ENCODE measurements at regions not wholly inside any gene's neighbourhood (a gene's known extent, or its start where the extent isn't known, plus 50 kb on each side); places are given as distances from the start of the nearest gene placed in this dataset.

DNA sequence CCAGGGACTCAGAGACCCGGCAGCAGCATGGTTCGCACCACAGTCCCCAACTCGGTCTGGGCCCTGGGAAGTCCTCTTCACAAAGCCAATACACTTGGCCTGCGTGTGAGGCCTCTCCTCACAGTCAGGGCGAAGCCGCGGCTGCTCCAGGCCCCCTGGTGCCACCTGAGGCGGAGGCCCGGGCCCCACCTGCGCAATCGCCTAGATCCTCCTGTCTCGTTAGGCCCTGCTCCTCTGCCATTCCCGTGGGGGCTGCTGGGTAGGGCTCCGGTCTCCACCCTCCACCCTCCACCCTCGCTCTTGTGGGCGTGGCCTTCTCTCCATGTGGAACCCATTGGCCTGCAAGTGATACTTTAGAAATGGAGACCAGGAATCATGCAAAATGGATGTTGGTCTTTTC, 553.3 kb downstream of the INHBA start:
- ATAC-seq (ENCODE audit: insufficient read depth, low FRiP score) (no peak), DNase-seq (no peak)
- Histone ChIP-seq H3K27me3 (ENCODE audit: control insufficient read depth in 3 of 3, insufficient read depth in 3 of 3, low read length in 2 of 3) (peaks cover 0 to 2% (median 0%) of the 10 kb centered on the region in 3 donors), H3K36me3 (ENCODE audit: control insufficient read depth in 4 of 4, insufficient read depth in 4 of 4, low read length in 4 of 4) (no peaks in the 10 kb centered on the region), H3K4me3 (no peak overlapping the region), H3K9me3 (ENCODE audit: control insufficient read depth in 4 of 4, insufficient read depth in 3 of 4, low read length in 3 of 4) (no peaks in the 10 kb centered on the region), H3K27ac (ENCODE audit: low read depth in 1 of 2, low read length in 1 of 2) (no peak overlapping the region), H3K9ac (ENCODE audit: insufficient read depth in 1 of 2, low read length in 2 of 2) (no peak overlapping the region), H3K4me1 (ENCODE audit: control insufficient read depth in 5 of 5, insufficient read depth in 5 of 5, low read length in 5 of 5) (no peaks in the 10 kb centered on the region)
- TF ChIP-seq, protein P1, sequence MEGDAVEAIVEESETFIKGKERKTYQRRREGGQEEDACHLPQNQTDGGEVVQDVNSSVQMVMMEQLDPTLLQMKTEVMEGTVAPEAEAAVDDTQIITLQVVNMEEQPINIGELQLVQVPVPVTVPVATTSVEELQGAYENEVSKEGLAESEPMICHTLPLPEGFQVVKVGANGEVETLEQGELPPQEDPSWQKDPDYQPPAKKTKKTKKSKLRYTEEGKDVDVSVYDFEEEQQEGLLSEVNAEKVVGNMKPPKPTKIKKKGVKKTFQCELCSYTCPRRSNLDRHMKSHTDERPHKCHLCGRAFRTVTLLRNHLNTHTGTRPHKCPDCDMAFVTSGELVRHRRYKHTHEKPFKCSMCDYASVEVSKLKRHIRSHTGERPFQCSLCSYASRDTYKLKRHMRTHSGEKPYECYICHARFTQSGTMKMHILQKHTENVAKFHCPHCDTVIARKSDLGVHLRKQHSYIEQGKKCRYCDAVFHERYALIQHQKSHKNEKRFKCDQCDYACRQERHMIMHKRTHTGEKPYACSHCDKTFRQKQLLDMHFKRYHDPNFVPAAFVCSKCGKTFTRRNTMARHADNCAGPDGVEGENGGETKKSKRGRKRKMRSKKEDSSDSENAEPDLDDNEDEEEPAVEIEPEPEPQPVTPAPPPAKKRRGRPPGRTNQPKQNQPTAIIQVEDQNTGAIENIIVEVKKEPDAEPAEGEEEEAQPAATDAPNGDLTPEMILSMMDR (IDR thresholded peaks at IDR 0.05; ENCODE audit: control extremely low read depth, extremely low read depth), result no peak
- WGBS, 2 donors, result 93 to 97% methylated on average over 16 of the region's 16 CpGs

DNA sequence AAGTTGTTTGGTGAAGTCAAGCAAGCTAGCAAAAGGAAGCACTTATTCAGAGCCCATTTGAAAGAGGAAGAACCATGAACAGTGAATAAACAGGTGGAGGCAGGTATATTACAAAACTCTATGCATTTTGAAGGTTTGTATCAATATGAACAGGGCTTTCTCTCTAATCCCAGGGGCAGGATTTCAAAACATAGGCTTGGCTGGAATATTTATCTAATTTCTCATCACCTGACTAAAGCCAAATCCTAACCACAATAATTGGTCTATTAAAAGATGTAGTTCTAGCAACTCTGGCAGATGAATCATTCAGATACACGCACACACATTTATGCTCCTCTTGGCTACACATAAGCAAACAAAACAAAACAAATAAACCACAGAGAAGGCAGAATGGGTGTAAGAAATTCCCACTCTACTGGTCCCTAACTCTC, 554.4 kb downstream of the INHBA start:
- Histone ChIP-seq H3K9me3 (ENCODE audit: control insufficient read depth in 4 of 4, insufficient read depth in 3 of 4, low read length in 3 of 4) (no peaks in the 10 kb centered on the region), H3K4me3 (no peak overlapping the region), H3K36me3 (ENCODE audit: control insufficient read depth in 4 of 4, insufficient read depth in 4 of 4, low read length in 4 of 4) (no peaks in the 10 kb centered on the region), H3K27ac (ENCODE audit: low read depth in 1 of 2, low read length in 1 of 2) (no peak overlapping the region), H3K4me1 (ENCODE audit: control insufficient read depth in 5 of 5, insufficient read depth in 5 of 5, low read length in 5 of 5) (no peaks in the 10 kb centered on the region), H3K9ac (ENCODE audit: insufficient read depth in 1 of 2, low read length in 2 of 2) (no peak overlapping the region), H3K27me3 (ENCODE audit: control insufficient read depth in 3 of 3, insufficient read depth in 3 of 3, low read length in 2 of 3) (peaks cover 0 to 2% (median 0%) of the 10 kb centered on the region in 3 donors)
- TF ChIP-seq, protein P1 (IDR thresholded peaks at IDR 0.05; ENCODE audit: control extremely low read depth, extremely low read depth), result no peak
- ATAC-seq (ENCODE audit: insufficient read depth, low FRiP score), result no peak
- no peak for DNase-seq
- WGBS, 2 donors, result 46 to 88% methylated on average over 1 of the region's 1 CpG

DNA sequence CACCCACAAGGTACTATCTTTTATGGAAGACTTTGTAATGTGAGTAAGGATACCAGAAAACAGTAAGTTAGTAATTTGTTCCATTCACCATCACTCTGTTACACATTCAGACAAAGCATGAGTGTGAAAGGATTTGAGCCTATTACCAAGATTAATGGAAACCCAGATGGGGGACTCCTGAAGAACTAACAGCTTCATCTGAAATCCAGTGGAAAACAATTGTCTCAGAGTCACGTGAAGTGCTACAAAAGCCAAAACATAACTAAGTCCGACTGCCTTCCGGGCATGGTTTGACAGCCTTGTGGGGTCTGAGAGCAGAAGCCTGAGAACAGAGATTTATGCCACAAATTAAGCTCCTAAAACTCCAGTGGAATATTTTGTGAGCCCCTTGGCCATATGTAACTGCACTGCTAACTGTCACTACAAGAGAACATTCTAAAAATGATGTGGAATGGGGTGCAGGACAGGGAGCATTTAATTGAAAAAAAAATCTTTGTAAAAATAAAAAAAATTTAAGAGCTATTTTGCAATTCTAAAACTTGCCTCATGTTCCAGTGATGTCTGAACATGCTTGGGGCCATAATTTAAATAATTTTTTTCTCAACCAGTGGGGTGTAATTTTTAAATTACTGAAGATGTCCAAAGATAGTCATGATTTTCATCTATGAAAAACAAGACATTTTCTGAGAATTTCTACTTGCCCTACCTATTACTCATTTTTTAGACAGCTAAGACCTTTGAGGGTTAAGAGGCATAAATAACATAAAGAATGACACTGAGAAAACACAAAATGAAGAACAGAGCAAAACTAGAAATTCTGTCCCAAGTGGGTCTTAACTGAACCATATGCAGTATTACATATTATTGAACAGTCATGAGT, 555.0 kb downstream of the INHBA start:
- no peaks in the 10 kb centered on the region for H3K4me1 ChIP-seq (ENCODE audit: control insufficient read depth in 5 of 5, insufficient read depth in 5 of 5, low read length in 5 of 5)
- no peaks in the 10 kb centered on the region for H3K36me3 ChIP-seq (ENCODE audit: control insufficient read depth in 4 of 4, insufficient read depth in 4 of 4, low read length in 4 of 4)
- TF ChIP-seq, protein P1 (IDR thresholded peaks at IDR 0.05; ENCODE audit: control extremely low read depth, extremely low read depth), result no peak
- H3K27me3 ChIP-seq (ENCODE audit: control insufficient read depth in 3 of 3, insufficient read depth in 3 of 3, low read length in 2 of 3), result peaks cover 0 to 2% (median 0%) of the 10 kb centered on the region in 3 donors
- ATAC-seq (ENCODE audit: insufficient read depth, low FRiP score) (no peak), DNase-seq (peak in 1 of 3 donors; percentile 13)
- no peak overlapping the region for H3K4me3 ChIP-seq
- 80 to 91% methylated on average over 3 of the region's 3 CpGs for WGBS, 2 donors
- no peak overlapping the region for H3K27ac ChIP-seq (ENCODE audit: low read depth in 1 of 2, low read length in 1 of 2)
- no peak overlapping the region for H3K9ac ChIP-seq (ENCODE audit: insufficient read depth in 1 of 2, low read length in 2 of 2)
- H3K9me3 ChIP-seq (ENCODE audit: control insufficient read depth in 4 of 4, insufficient read depth in 3 of 4, low read length in 3 of 4), result no peaks in the 10 kb centered on the region
